Fibroblast of skin of back (primary cell): ENCODE measurements at regions not wholly inside any gene's neighbourhood (a gene's known extent, or its start where the extent isn't known, plus 50 kb on each side); places are given as distances from the start of the nearest gene placed in this dataset.

Experiments
- DNase-seq: peaks from one replicate; pipeline ENCODE4 v3.0.0-alpha.2; 2013

- no peak for DNase-seq
Measured at GRCh38 chr5:172588380-172588779, 52.7 kb upstream of the NEURL1B start.

- no peak for DNase-seq
Measured at GRCh38 chr5:172587061-172587405, 54.0 kb upstream of the NEURL1B start.

GRCh38 chr5:172586125-172587060 lies 54.7 kb upstream of the NEURL1B start:
- no peak for DNase-seq

GRCh38 chr5:172585114-172585513 lies 55.9 kb upstream of the NEURL1B start:
- DNase-seq, result no peak

GRCh38 chr5:172584638-172585037 lies 56.4 kb upstream of the NEURL1B start:
- no peak for DNase-seq

- DNase-seq, result peak; percentile 11
Measured at GRCh38 chr5:172583931-172584511, 57.0 kb upstream of the NEURL1B start.

GRCh38 chr5:172582940-172583339 lies 58.1 kb upstream of the NEURL1B start:
- no peak for DNase-seq

GRCh38 chr5:172581315-172581714 lies 59.7 kb upstream of the NEURL1B start:
- no peak for DNase-seq

GRCh38 chr5:172579403-172579990 lies 61.6 kb upstream of the NEURL1B start:
- no peak for DNase-seq

GRCh38 chr5:172577267-172577909 lies 63.7 kb upstream of the NEURL1B start:
- no peak for DNase-seq

- DNase-seq, result no peak
Measured at GRCh38 chr5:172575816-172576545, 65.1 kb upstream of the NEURL1B start.

- no peak for DNase-seq
Measured at GRCh38 chr5:172575416-172575815, 65.6 kb upstream of the NEURL1B start.

- no peak for DNase-seq
Measured at GRCh38 chr5:172574871-172575223, 66.2 kb upstream of the NEURL1B start.

GRCh38 chr5:172573986-172574870 lies 66.8 kb upstream of the NEURL1B start:
- no peak for DNase-seq

- DNase-seq, result no peak
Measured at GRCh38 chr5:172573120-172573882, 67.8 kb upstream of the NEURL1B start.

- no peak for DNase-seq
Measured at GRCh38 chr5:172572440-172572839, 68.6 kb upstream of the NEURL1B start.

GRCh38 chr5:172571892-172572291 lies 69.2 kb upstream of the NEURL1B start:
- DNase-seq, result no peak

GRCh38 chr5:172571413-172571812 lies 69.7 kb upstream of the NEURL1B start:
- DNase-seq, result no peak

- no peak for DNase-seq
Measured at GRCh38 chr5:172570594-172571334, 70.3 kb upstream of the NEURL1B start.
